ENCODE measurements at regions not wholly inside any gene's neighbourhood (a gene's known extent, or its start where the extent isn't known, plus 50 kb on each side); places are given as distances from the start of the nearest gene placed in this dataset.
"Not testable (repeated sequence)": the region's sequence is repeated elsewhere in the genome, so short reads cannot be mapped to it uniquely, and the experiment has no call there.

GRCh38 chr13:58994777-58995176 lies 1169.0 kb downstream of the DIAPH3 start:
- DNase-seq (ENCODE audit: low spot score), result peak; percentile 19

GRCh38 chr13:58998716-58999115 lies 1165.0 kb downstream of the DIAPH3 start:
- no peak for DNase-seq (ENCODE audit: low spot score)

GRCh38 chr13:58999851-59000250 lies 1163.9 kb downstream of the DIAPH3 start:
- DNase-seq (ENCODE audit: low spot score), result no peak

GRCh38 chr13:59000770-59001169 lies 1163.0 kb downstream of the DIAPH3 start:
- DNase-seq (ENCODE audit: low spot score), result no peak

- no peak for DNase-seq (ENCODE audit: low spot score)
Measured at GRCh38 chr13:59012731-59013130, 1151.0 kb downstream of the DIAPH3 start.

- no peak for DNase-seq (ENCODE audit: low spot score)
Measured at GRCh38 chr13:59016250-59016649, 1147.5 kb downstream of the DIAPH3 start.

GRCh38 chr13:59024434-59024833 lies 1139.3 kb downstream of the DIAPH3 start:
- no peak for DNase-seq (ENCODE audit: low spot score)

GRCh38 chr13:59034198-59034597 lies 1129.5 kb downstream of the DIAPH3 start:
- DNase-seq (ENCODE audit: low spot score), result no peak

- no peak for DNase-seq (ENCODE audit: low spot score)
Measured at GRCh38 chr13:59038824-59039223, 1124.9 kb downstream of the DIAPH3 start.

- no peak for DNase-seq (ENCODE audit: low spot score)
Measured at GRCh38 chr13:59043016-59043415, 1120.7 kb downstream of the DIAPH3 start.

- DNase-seq (ENCODE audit: low spot score), result no peak
Measured at GRCh38 chr13:59047546-59047945, 1116.2 kb downstream of the DIAPH3 start.

- no peak for DNase-seq (ENCODE audit: low spot score)
Measured at GRCh38 chr13:59061621-59062020, 1102.1 kb downstream of the DIAPH3 start.

GRCh38 chr13:59064042-59064441 lies 1099.7 kb downstream of the DIAPH3 start:
- no peak for DNase-seq (ENCODE audit: low spot score)

GRCh38 chr13:59076386-59076785 lies 1087.3 kb downstream of the DIAPH3 start:
- DNase-seq (ENCODE audit: low spot score), result not testable (repeated sequence)

GRCh38 chr13:59086147-59086546 lies 1077.6 kb downstream of the DIAPH3 start:
- DNase-seq (ENCODE audit: low spot score), result no peak

GRCh38 chr13:59088716-59089115 lies 1075.0 kb downstream of the DIAPH3 start:
- DNase-seq (ENCODE audit: low spot score), result no peak

GRCh38 chr13:59094181-59094580 lies 1069.5 kb downstream of the DIAPH3 start:
- DNase-seq (ENCODE audit: low spot score), result no peak

GRCh38 chr13:59099182-59099974 lies 1064.3 kb downstream of the DIAPH3 start:
- no peak for DNase-seq (ENCODE audit: low spot score)

GRCh38 chr13:59103004-59103768 lies 1060.5 kb downstream of the DIAPH3 start:
- no peak for DNase-seq (ENCODE audit: low spot score)

GRCh38 chr13:59111751-59112171 lies 1052.0 kb downstream of the DIAPH3 start:
- no peak for DNase-seq (ENCODE audit: low spot score)

GRCh38 chr13:59112221-59112718 lies 1051.5 kb downstream of the DIAPH3 start:
- no peak for DNase-seq (ENCODE audit: low spot score)

- no peak for DNase-seq (ENCODE audit: low spot score)
Measured at GRCh38 chr13:59119475-59119874, 1044.3 kb downstream of the DIAPH3 start.

GRCh38 chr13:59120297-59120843 lies 1043.4 kb downstream of the DIAPH3 start:
- no peak for DNase-seq (ENCODE audit: low spot score)
